MCF 10A (cell line): ENCODE measurements at regions not wholly inside any gene's neighbourhood (a gene's known extent, or its start where the extent isn't known, plus 50 kb on each side); places are given as distances from the start of the nearest gene placed in this dataset.

ENCODE experiments used
- BruUV-seq: library from RNA; stranded (reverse); fragments of 400-500 nt; replicated peaks from 2 replicates; lab custom pipeline; 2021; lab: Mats Ljungman, UMichigan
- CTCF ChIA-PET: fragments of 300-600 bp; sonication (Branson Sonifier 250); formaldehyde crosslinking; extraction: SDS; loops from one replicate; lab custom pipeline; 2021; ENCODE audit warnings: antibody characterized with exemption, inconsistent platforms; lab: Yijun Ruan, JAX
- POLR2A ChIA-PET: fragments of 300-600, 350-650 bp; sonication (Branson Sonifier 250); formaldehyde crosslinking; extraction: SDS; loops from one replicate; lab custom pipeline; 2020; ENCODE audit warnings: antibody characterized with exemption, inconsistent platforms; lab: Yijun Ruan, JAX
- DNase-seq: peaks from one replicate; pipeline ENCODE4 v3.0.0-alpha.2; 2018; ENCODE audit not compliant: unreplicated experiment
- H3K27ac Mint-ChIP-seq: one replicate; pipeline ENCODE4 v1.8.0; 2022; ENCODE audit warnings: mild to moderate bottlenecking, low read depth, mixed read lengths; ENCODE audit not compliant: unreplicated experiment
- H3K27me3 Mint-ChIP-seq: one replicate; pipeline ENCODE4 v1.8.0; 2022; ENCODE audit warnings: mixed read lengths; ENCODE audit not compliant: insufficient read depth, unreplicated experiment
- H3K36me3 Mint-ChIP-seq: one replicate; pipeline ENCODE4 v1.8.0; 2022; ENCODE audit warnings: mild to moderate bottlenecking, moderate library complexity, mixed read lengths; ENCODE audit not compliant: insufficient read depth, unreplicated experiment
- H3K4me1 Mint-ChIP-seq: one replicate; pipeline ENCODE4 v1.8.0; 2022; ENCODE audit warnings: mixed read lengths; ENCODE audit not compliant: insufficient read depth, unreplicated experiment
- H3K4me3 Mint-ChIP-seq: one replicate; pipeline ENCODE4 v1.8.0; 2022; ENCODE audit warnings: mild to moderate bottlenecking, moderate library complexity, mixed read lengths; ENCODE audit not compliant: unreplicated experiment
- H3K9me3 Mint-ChIP-seq: one replicate; pipeline ENCODE4 v1.8.0; 2022; ENCODE audit warnings: mixed read lengths; ENCODE audit not compliant: unreplicated experiment
- CTCF ChIP-seq: fragments of 200-600 bp; IDR thresholded peaks from one replicate; pipeline ENCODE4 v1.8.0; 2022; ENCODE audit warnings: antibody characterized with exemption, mild to moderate bottlenecking; ENCODE audit not compliant: unreplicated experiment
- intact Hi-C: fragments of 100-400 bp; cut with micrococcal nuclease; formaldehyde crosslinking; loops from 2 replicates; pipeline ENCODE4 v1.14.1; 2022

GRCh38 chr2:201974171-201975100 is 59.2 kb upstream of the FZD7 start:
- no peak for DNase-seq
- ChIA-PET POLR2A (interaction anchor here (0.6 kb wide), 1 partner anchor 1598 kb away, joined by 3 read pairs; no protein-coding TSS in a partner anchor), CTCF (interaction anchor here (0.6 kb wide), 1 partner anchor 48 kb away, joined by 3 read pairs; no protein-coding TSS in a partner anchor)
- no TSS peak for BruUV-seq
- H3K4me1 Mint-ChIP-seq, result no peaks in the 10 kb centered on the region
- H3K9me3 Mint-ChIP-seq, result no peaks in the 10 kb centered on the region
- TF ChIP-seq CTCF, result no peak
- peaks cover 3% of the 10 kb centered on the region for H3K36me3 Mint-ChIP-seq
- no peak overlapping the region for H3K4me3 Mint-ChIP-seq
- intact Hi-C loops, result no loop called here
- no peak overlapping the region for H3K27ac Mint-ChIP-seq
- H3K27me3 Mint-ChIP-seq, result peaks cover 2% of the 10 kb centered on the region

- Mint-ChIP-seq H3K36me3 (peaks cover 6% of the 10 kb centered on the region), H3K27ac (no peak overlapping the region), H3K9me3 (no peaks in the 10 kb centered on the region), H3K27me3 (no peaks in the 10 kb centered on the region), H3K4me1 (no peaks in the 10 kb centered on the region), H3K4me3 (no peak overlapping the region)
- DNase-seq, result no peak
- BruUV-seq, result no TSS peak
- no peak for TF ChIP-seq CTCF
- CTCF ChIA-PET, result no interaction called here
- POLR2A ChIA-PET, result no interaction called here
- intact Hi-C loops, result no loop called here
Measured at GRCh38 chr2:201975434-201975833, 58.2 kb upstream of the FZD7 start.

- Mint-ChIP-seq H3K4me1 (no peaks in the 10 kb centered on the region), H3K4me3 (no peak overlapping the region), H3K27ac (no peak overlapping the region), H3K9me3 (no peaks in the 10 kb centered on the region), H3K27me3 (no peaks in the 10 kb centered on the region), H3K36me3 (peaks cover 6% of the 10 kb centered on the region)
- DNase-seq, result no peak
- no peak for TF ChIP-seq CTCF
- CTCF ChIA-PET, result interaction anchor here (0.6 kb wide), 1 partner anchor 26 kb away, joined by 4 read pairs; no protein-coding TSS in a partner anchor
- intact Hi-C loops, result no loop called here
- POLR2A ChIA-PET, result no interaction called here
- BruUV-seq, result no TSS peak
Measured at GRCh38 chr2:201975964-201976612, 57.6 kb upstream of the FZD7 start.

DNA sequence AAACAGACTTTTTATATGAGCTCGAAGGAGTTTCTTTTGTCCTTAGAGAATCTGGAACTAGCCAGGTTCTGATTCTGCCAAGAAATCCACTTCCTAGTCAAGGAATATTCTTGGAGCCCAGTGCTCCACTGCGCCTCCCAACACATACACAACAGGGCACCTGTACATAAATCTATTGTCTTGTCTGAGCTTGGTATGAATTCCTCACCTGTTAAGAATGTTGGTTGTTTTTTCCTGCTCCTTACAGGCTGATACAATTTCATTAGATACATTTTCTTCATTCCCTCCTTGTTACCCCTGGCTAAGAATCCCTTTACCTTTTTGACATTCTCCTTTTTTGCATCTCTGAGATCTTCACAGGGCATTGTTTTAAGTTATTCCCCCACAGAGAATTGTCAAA is 56.0 kb upstream of the FZD7 start:
- no TSS peak for BruUV-seq
- Mint-ChIP-seq H3K9me3 (no peaks in the 10 kb centered on the region), H3K4me3 (no peak overlapping the region), H3K36me3 (peaks cover 6% of the 10 kb centered on the region), H3K27ac (no peak overlapping the region), H3K4me1 (no peaks in the 10 kb centered on the region), H3K27me3 (no peaks in the 10 kb centered on the region)
- ChIA-PET POLR2A (no interaction called here), CTCF (interaction anchor here (0.8 kb wide), 1 partner anchor 172 kb away, joined by 6 read pairs; no protein-coding TSS in a partner anchor)
- intact Hi-C loops, result no loop called here
- TF ChIP-seq CTCF, result no peak
- no peak for DNase-seq
